Renal pelvis (tissue), 1 donor: ENCODE measurements at regions not wholly inside any gene's neighbourhood (a gene's known extent, or its start where the extent isn't known, plus 50 kb on each side); places are given as distances from the start of the nearest gene placed in this dataset.
"Not testable (repeated sequence)": the region's sequence is repeated elsewhere in the genome, so short reads cannot be mapped to it uniquely, and the experiment has no call there.

ENCODE experiments used
- DNase-seq: peaks from one replicate; pipeline ENCODE4 v3.0.0-alpha.2; 2013

- no peak for DNase-seq
These were observed 237.2 kb downstream of the TOX3 start for GRCh38 chr16:52309446-52310416.

GRCh38 chr16:52308051-52308450 lies 238.9 kb downstream of the TOX3 start:
- DNase-seq: no peak

GRCh38 chr16:52301026-52301425 lies 245.9 kb downstream of the TOX3 start:
- no peak for DNase-seq

GRCh38 chr16:52298769-52299168 lies 248.2 kb downstream of the TOX3 start:
- DNase-seq: no peak

GRCh38 chr16:52296706-52297315 lies 250.1 kb downstream of the TOX3 start:
- DNase-seq: not testable (repeated sequence)

- no peak for DNase-seq
These were observed 250.9 kb downstream of the TOX3 start for GRCh38 chr16:52296076-52296475.

- no peak for DNase-seq
These were observed 252.3 kb downstream of the TOX3 start for GRCh38 chr16:52294660-52295059.

- no peak for DNase-seq
These were observed 253.7 kb downstream of the TOX3 start for GRCh38 chr16:52293204-52293603.

- no peak for DNase-seq
These were observed 263.2 kb downstream of the TOX3 start for GRCh38 chr16:52283584-52284375.

GRCh38 chr16:52283018-52283417 lies 263.9 kb downstream of the TOX3 start:
- DNase-seq: no peak

- DNase-seq: no peak
These were observed 266.9 kb downstream of the TOX3 start for GRCh38 chr16:52280086-52280485.

- DNase-seq: no peak
These were observed 275.7 kb downstream of the TOX3 start for GRCh38 chr16:52271088-52271750.

- peak; percentile 30 for DNase-seq
These were observed 281.5 kb downstream of the TOX3 start for GRCh38 chr16:52265446-52265861.

GRCh38 chr16:52257534-52257933 lies 289.4 kb downstream of the TOX3 start:
- no peak for DNase-seq

- peak; percentile 48 for DNase-seq
These were observed 290.4 kb downstream of the TOX3 start for GRCh38 chr16:52256310-52257078.

GRCh38 chr16:52254746-52255145 lies 292.2 kb downstream of the TOX3 start:
- no peak for DNase-seq

- no peak for DNase-seq
These were observed 294.3 kb downstream of the TOX3 start for GRCh38 chr16:52252680-52253079.

GRCh38 chr16:52251495-52251894 lies 295.4 kb downstream of the TOX3 start:
- no peak for DNase-seq

- no peak for DNase-seq
These were observed 299.2 kb downstream of the TOX3 start for GRCh38 chr16:52247737-52248136.

- DNase-seq: no peak
These were observed 308.2 kb downstream of the TOX3 start for GRCh38 chr16:52238710-52239109.

- DNase-seq: no peak
These were observed 309.1 kb downstream of the TOX3 start for GRCh38 chr16:52237823-52238222.
